Panc1 (cell line): ENCODE measurements at regions not wholly inside any gene's neighbourhood (a gene's known extent, or its start where the extent isn't known, plus 50 kb on each side); places are given as distances from the start of the nearest gene placed in this dataset.

Experiments
- ATAC-seq: fragments of 200-7000 bp; cut with Tn5 transposase; 2 replicates; pipeline ENCODE4 v1.9.1; 2020; ENCODE audit warnings: mild to moderate bottlenecking, moderate library complexity
- BruUV-seq: library from RNA; stranded (reverse); fragments of 400-500 nt; replicated peaks from 2 replicates; lab custom pipeline; 2021; lab: Mats Ljungman, UMichigan
- CTCF ChIA-PET: fragments of 300-600 bp; sonication (Branson Sonifier 250); formaldehyde crosslinking; loops from one replicate; lab custom pipeline; 2022; ENCODE audit warnings: antibody characterized with exemption; lab: Charles Lee
- POLR2A ChIA-PET: fragments of 300-600 bp; sonication (Branson Sonifier 250); formaldehyde crosslinking; loops from one replicate; lab custom pipeline; 2022; ENCODE audit warnings: antibody characterized with exemption; lab: Charles Lee
- DNase-seq: peaks from one replicate; pipeline ENCODE4 v3.0.0-alpha.2; 2010; ENCODE audit warnings: low read depth, low spot score
- H3K27ac ChIP-seq: 2 replicates; pipeline ENCODE4 v1.5.1; 2011; ENCODE audit warnings: mild to moderate bottlenecking, low read length, inconsistent platforms
- H3K27me3 ChIP-seq: fragments of 200-500 bp; sonication (Bioruptor generic); 2 replicates; pipeline ENCODE4 v1.6.0; 2014; ENCODE audit warnings: low read length, inconsistent platforms; ENCODE audit not compliant: control insufficient read depth, insufficient read depth
- H3K36me3 ChIP-seq: fragments of 200-500 bp; sonication (Bioruptor generic); 2 replicates; pipeline ENCODE4 v1.5.1; 2014; ENCODE audit warnings: inconsistent platforms, mild to moderate bottlenecking, low read length, moderate library complexity; ENCODE audit not compliant: control insufficient read depth, insufficient read depth
- H3K4me1 ChIP-seq: 2 replicates; pipeline ENCODE4 v1.5.1; 2011; ENCODE audit warnings: inconsistent platforms, mild to moderate bottlenecking, low read length, moderate library complexity; ENCODE audit not compliant: control insufficient read depth, insufficient read depth
- H3K4me3 ChIP-seq, 2 experiments: 2 replicates each; pipeline ENCODE4 v1.5.1; 2011 to 2012; ENCODE audit warnings: low read depth in 2 of 2, low read length in 2 of 2, mild to moderate bottlenecking in 2 of 2, inconsistent platforms in 1 of 2, moderate library complexity in 1 of 2
- H3K9me3 ChIP-seq: fragments of 200-500 bp; sonication (Bioruptor generic); 2 replicates; pipeline ENCODE4 v1.5.1; 2014; ENCODE audit warnings: low read depth, mild to moderate bottlenecking, inconsistent platforms, low read length, moderate library complexity; ENCODE audit not compliant: control insufficient read depth, insufficient read depth
- POLR2AphosphoS5 ChIP-seq: IDR thresholded peaks from 2 replicates; pipeline ENCODE4 v1.6.1; 2012; ENCODE audit warnings: mild to moderate bottlenecking, low read depth, low read length, moderate library complexity
- SIN3A ChIP-seq: IDR thresholded peaks from 2 replicates; pipeline ENCODE4 v1.6.1; 2012; ENCODE audit warnings: low read depth, mild to moderate bottlenecking, low read length, moderate library complexity, borderline replicate concordance; ENCODE audit not compliant: insufficient read depth
- TCF7L2 ChIP-seq: IDR thresholded peaks from 2 replicates; pipeline ENCODE4 v1.6.1; 2011; ENCODE audit warnings: mild to moderate bottlenecking, low read depth, low read length, inconsistent platforms
- in situ Hi-C: cut with HindIII; loops from 2 replicates; pipeline ENCODE4 v1.10.0; 2016; ENCODE audit warnings: low sequenced_read_pairs, low pct_unique_long_range_greater_than_20kb
- intact Hi-C: fragments of 100-400 bp; cut with micrococcal nuclease; formaldehyde crosslinking; loops from one replicate; pipeline ENCODE4 v1.10.0; 2022; ENCODE audit not compliant: unreplicated experiment
- TF ChIP-seq, protein P1 (sequence below), 2 experiments: IDR thresholded peaks; 2 replicates each; pipeline ENCODE4 v1.6.1; 2011 to 2012; ENCODE audit warnings: low read depth in 2 of 2, control low read depth in 1 of 2, low read length in 1 of 2, mild to moderate bottlenecking in 1 of 2, moderate library complexity in 1 of 2; ENCODE audit not compliant: insufficient read depth in 1 of 2
- TF ChIP-seq, protein P2 (sequence below): fragments of 450-650 bp; IDR thresholded peaks from 2 replicates; pipeline ENCODE4 v1.5.1; 2017; ENCODE audit warnings: mild to moderate bottlenecking

DNA sequence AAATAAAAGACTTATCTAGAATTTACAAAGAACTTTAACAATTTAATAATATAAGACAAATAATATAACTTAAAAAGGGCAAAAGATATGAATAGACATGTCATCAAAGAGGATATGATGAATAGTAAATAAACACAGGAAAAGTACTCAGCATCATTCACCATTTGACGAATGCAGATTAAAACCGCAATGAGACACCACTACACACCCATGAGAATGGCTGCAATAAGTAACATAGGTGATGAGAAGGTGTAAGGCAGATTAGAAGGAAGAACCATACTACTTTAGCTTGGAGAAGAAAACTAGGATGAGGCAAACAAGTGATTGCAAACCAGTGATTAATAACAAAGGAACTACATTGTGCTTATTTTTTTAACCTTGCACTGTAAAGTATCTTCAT is 152.0 kb downstream of the CYRIA start:
- TF ChIP-seq, protein P1, sequence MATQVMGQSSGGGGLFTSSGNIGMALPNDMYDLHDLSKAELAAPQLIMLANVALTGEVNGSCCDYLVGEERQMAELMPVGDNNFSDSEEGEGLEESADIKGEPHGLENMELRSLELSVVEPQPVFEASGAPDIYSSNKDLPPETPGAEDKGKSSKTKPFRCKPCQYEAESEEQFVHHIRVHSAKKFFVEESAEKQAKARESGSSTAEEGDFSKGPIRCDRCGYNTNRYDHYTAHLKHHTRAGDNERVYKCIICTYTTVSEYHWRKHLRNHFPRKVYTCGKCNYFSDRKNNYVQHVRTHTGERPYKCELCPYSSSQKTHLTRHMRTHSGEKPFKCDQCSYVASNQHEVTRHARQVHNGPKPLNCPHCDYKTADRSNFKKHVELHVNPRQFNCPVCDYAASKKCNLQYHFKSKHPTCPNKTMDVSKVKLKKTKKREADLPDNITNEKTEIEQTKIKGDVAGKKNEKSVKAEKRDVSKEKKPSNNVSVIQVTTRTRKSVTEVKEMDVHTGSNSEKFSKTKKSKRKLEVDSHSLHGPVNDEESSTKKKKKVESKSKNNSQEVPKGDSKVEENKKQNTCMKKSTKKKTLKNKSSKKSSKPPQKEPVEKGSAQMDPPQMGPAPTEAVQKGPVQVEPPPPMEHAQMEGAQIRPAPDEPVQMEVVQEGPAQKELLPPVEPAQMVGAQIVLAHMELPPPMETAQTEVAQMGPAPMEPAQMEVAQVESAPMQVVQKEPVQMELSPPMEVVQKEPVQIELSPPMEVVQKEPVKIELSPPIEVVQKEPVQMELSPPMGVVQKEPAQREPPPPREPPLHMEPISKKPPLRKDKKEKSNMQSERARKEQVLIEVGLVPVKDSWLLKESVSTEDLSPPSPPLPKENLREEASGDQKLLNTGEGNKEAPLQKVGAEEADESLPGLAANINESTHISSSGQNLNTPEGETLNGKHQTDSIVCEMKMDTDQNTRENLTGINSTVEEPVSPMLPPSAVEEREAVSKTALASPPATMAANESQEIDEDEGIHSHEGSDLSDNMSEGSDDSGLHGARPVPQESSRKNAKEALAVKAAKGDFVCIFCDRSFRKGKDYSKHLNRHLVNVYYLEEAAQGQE (IDR thresholded peaks at IDR 0.05; ENCODE audit: insufficient read depth in 1 of 2, low read depth in 2 of 2, low read length in 1 of 2): no peak
- TF ChIP-seq SIN3A (no peak), POLR2AphosphoS5 (no peak), TCF7L2 (no peak)
- TF ChIP-seq, protein P2, sequence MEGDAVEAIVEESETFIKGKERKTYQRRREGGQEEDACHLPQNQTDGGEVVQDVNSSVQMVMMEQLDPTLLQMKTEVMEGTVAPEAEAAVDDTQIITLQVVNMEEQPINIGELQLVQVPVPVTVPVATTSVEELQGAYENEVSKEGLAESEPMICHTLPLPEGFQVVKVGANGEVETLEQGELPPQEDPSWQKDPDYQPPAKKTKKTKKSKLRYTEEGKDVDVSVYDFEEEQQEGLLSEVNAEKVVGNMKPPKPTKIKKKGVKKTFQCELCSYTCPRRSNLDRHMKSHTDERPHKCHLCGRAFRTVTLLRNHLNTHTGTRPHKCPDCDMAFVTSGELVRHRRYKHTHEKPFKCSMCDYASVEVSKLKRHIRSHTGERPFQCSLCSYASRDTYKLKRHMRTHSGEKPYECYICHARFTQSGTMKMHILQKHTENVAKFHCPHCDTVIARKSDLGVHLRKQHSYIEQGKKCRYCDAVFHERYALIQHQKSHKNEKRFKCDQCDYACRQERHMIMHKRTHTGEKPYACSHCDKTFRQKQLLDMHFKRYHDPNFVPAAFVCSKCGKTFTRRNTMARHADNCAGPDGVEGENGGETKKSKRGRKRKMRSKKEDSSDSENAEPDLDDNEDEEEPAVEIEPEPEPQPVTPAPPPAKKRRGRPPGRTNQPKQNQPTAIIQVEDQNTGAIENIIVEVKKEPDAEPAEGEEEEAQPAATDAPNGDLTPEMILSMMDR: no peak
- in situ Hi-C loops (no loop called here), intact Hi-C loops (no loop called here)
- CTCF ChIA-PET: no interaction called here
- ATAC-seq (no peak), DNase-seq (no peak)
- H3K27me3 ChIP-seq: peaks cover 6% of the 10 kb centered on the region
- H3K4me1 ChIP-seq: no peaks in the 10 kb centered on the region; the same call in 1 of the 2 replicates
- BruUV-seq: no TSS peak
- H3K4me3 ChIP-seq: no peak overlapping the region
- H3K27ac ChIP-seq: no peak overlapping the region
- POLR2A ChIA-PET: no interaction called here
- no peaks in the 10 kb centered on the region for H3K9me3 ChIP-seq
- no peaks in the 10 kb centered on the region; the same call in 1 of the 2 replicates for H3K36me3 ChIP-seq

DNA sequence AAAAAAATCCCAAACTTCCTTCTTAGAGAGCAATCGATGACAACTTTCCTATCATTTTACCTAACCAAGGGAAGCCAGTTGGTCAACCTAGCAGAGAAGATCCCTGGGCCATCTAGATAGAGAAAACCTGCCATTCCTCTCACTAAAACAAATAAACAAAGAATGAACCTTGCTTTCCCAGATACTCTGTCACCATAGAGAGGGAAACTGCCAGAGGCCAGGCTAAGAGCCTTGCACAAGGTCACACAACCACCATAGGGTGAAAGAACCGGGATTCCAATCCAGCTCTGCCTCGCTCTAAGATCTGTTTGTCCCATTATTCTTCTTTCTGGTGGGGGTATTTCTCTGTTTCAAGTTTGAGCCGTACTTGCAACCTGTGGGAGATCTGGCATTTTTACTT is 154.6 kb downstream of the CYRIA start:
- H3K27me3 ChIP-seq: peaks cover 8% of the 10 kb centered on the region
- DNase-seq: no peak
- intact Hi-C loops (no loop called here), in situ Hi-C loops (no loop called here)
- TF ChIP-seq TCF7L2 (no peak), SIN3A (no peak), POLR2AphosphoS5 (no peak)
- TF ChIP-seq, protein P2: no peak
- TF ChIP-seq, protein P1 (IDR thresholded peaks at IDR 0.05; ENCODE audit: insufficient read depth in 1 of 2, low read depth in 2 of 2, low read length in 1 of 2): no peak
- ChIA-PET CTCF (no interaction called here), POLR2A (no interaction called here)
- H3K4me1 ChIP-seq: no peaks in the 10 kb centered on the region; the same call in 1 of the 2 replicates
- H3K4me3 ChIP-seq: no peak overlapping the region
- H3K36me3 ChIP-seq: no peaks in the 10 kb centered on the region; the same call in 1 of the 2 replicates
- no peaks in the 10 kb centered on the region for H3K9me3 ChIP-seq
- H3K27ac ChIP-seq: no peak overlapping the region
- BruUV-seq: no TSS peak
- no peak for ATAC-seq
